ENCODE measurements at regions not wholly inside any gene's neighbourhood (a gene's known extent, or its start where the extent isn't known, plus 50 kb on each side); places are given as distances from the start of the nearest gene placed in this dataset.

GRCh38 chr15:69624816-69625215, 172.2 kb downstream of the RPLP1 start:
- DNase-seq (ENCODE audit: low read depth, low spot score) (no peak), FAIRE-seq (no peak)
- no peak overlapping the region for H3K4me2 ChIP-seq (ENCODE audit: control insufficient read depth, extremely low read depth, insufficient read depth, low read depth, low read length)
- no peak overlapping the region for H3K9ac ChIP-seq (ENCODE audit: control insufficient read depth, extremely low read depth, insufficient read depth, low read length)
- no peaks in the 10 kb centered on the region for H3K79me2 ChIP-seq (ENCODE audit: control insufficient read depth, insufficient read depth, low read length)
- no peak overlapping the region for H2AFZ ChIP-seq (ENCODE audit: control insufficient read depth, low read length)
- no peaks in the 10 kb centered on the region for H3K9me1 ChIP-seq (ENCODE audit: control insufficient read depth, extremely low read depth, insufficient read depth, low read length)
- peaks cover 14% of the 10 kb centered on the region for H3K27me3 ChIP-seq (ENCODE audit: control insufficient read depth, extremely low read depth, insufficient read depth, low read length)
- peaks cover 13% of the 10 kb centered on the region for H3K4me1 ChIP-seq (ENCODE audit: control insufficient read depth, extremely low read depth, insufficient read depth, low read length)
- dilution Hi-C loops (cut with MboI; ENCODE audit: extremely low pct_ligation_motif_present, low sequenced_read_pairs) = no loop called here
- no peaks in the 10 kb centered on the region for H3K36me3 ChIP-seq (ENCODE audit: control insufficient read depth in 2 of 2, extremely low read depth in 1 of 2, insufficient read depth in 2 of 2, low read length in 2 of 2)
- no peak overlapping the region for H3K27ac ChIP-seq (ENCODE audit: control insufficient read depth, insufficient read depth, low read length)
- no peaks in the 10 kb centered on the region for H3K9me3 ChIP-seq (ENCODE audit: control insufficient read depth, low read depth, low read length)
- TF ChIP-seq CTCF (optimal IDR thresholded peaks at IDR 0.05 in 1 of 3, IDR thresholded peaks at IDR 0.05 in 1 of 3, conservative IDR thresholded peaks at IDR 0.05 in 1 of 3; ENCODE audit: extremely low read depth in 1 of 3, insufficient read depth in 2 of 3, low read length in 3 of 3) = no peak
- TF ChIP-seq EZH2 (IDR thresholded peaks at IDR 0.05; ENCODE audit: low read length) = no peak
- H4K20me1 ChIP-seq (ENCODE audit: control insufficient read depth, extremely low read depth, insufficient read depth, low read length) = no peaks in the 10 kb centered on the region
- no peak overlapping the region for H3K4me3 ChIP-seq (ENCODE audit: control insufficient read depth in 2 of 3, extremely low read depth in 1 of 3, insufficient read depth in 2 of 3, low read depth in 1 of 3, low read length in 3 of 3)

DNA sequence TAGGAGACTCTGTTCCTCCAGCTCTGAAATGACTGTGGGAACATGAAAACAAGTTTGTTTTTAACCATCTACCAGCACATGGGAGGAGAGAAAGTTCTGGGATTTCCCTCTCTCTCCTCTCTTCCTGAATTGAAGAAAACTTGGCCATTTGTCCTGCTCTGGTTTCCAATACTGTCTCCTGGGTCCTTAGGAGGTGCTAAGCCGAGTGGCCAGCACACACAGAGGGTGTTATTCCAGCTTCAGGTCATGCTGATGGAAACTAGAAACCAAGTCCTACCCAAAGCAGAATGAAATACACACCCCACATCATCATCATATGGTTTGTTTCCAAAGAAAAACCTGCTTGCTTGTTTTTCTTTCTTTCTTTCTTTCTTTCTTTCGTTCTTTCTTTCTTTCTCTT, 172.7 kb downstream of the RPLP1 start:
- no peaks in the 10 kb centered on the region for H3K79me2 ChIP-seq (ENCODE audit: control insufficient read depth, insufficient read depth, low read length)
- no peak overlapping the region for H3K4me3 ChIP-seq (ENCODE audit: control insufficient read depth in 2 of 3, extremely low read depth in 1 of 3, insufficient read depth in 2 of 3, low read depth in 1 of 3, low read length in 3 of 3)
- dilution Hi-C loops (cut with MboI; ENCODE audit: extremely low pct_ligation_motif_present, low sequenced_read_pairs) = no loop called here
- no peak for FAIRE-seq
- H3K4me1 ChIP-seq (ENCODE audit: control insufficient read depth, extremely low read depth, insufficient read depth, low read length) = peaks cover 13% of the 10 kb centered on the region
- TF ChIP-seq EZH2 (IDR thresholded peaks at IDR 0.05; ENCODE audit: low read length) (no peak), CTCF (optimal IDR thresholded peaks at IDR 0.05 in 1 of 3, IDR thresholded peaks at IDR 0.05 in 1 of 3, conservative IDR thresholded peaks at IDR 0.05 in 1 of 3; ENCODE audit: extremely low read depth in 1 of 3, insufficient read depth in 2 of 3, low read length in 3 of 3) (no peak)
- no peak overlapping the region for H3K27ac ChIP-seq (ENCODE audit: control insufficient read depth, insufficient read depth, low read length)
- no peak overlapping the region for H2AFZ ChIP-seq (ENCODE audit: control insufficient read depth, low read length)
- no peaks in the 10 kb centered on the region for H3K9me1 ChIP-seq (ENCODE audit: control insufficient read depth, extremely low read depth, insufficient read depth, low read length)
- H3K4me2 ChIP-seq (ENCODE audit: control insufficient read depth, extremely low read depth, insufficient read depth, low read depth, low read length) = no peak overlapping the region
- no peak overlapping the region for H3K9ac ChIP-seq (ENCODE audit: control insufficient read depth, extremely low read depth, insufficient read depth, low read length)
- no peaks in the 10 kb centered on the region for H3K9me3 ChIP-seq (ENCODE audit: control insufficient read depth, low read depth, low read length)
- no peak for DNase-seq (ENCODE audit: low read depth, low spot score)
- H3K27me3 ChIP-seq (ENCODE audit: control insufficient read depth, extremely low read depth, insufficient read depth, low read length) = peaks cover 17% of the 10 kb centered on the region
- H4K20me1 ChIP-seq (ENCODE audit: control insufficient read depth, extremely low read depth, insufficient read depth, low read length) = no peaks in the 10 kb centered on the region
- no peaks in the 10 kb centered on the region for H3K36me3 ChIP-seq (ENCODE audit: control insufficient read depth in 2 of 2, extremely low read depth in 1 of 2, insufficient read depth in 2 of 2, low read length in 2 of 2)

Data from keratinocyte (primary cell).